ENCODE measurements at regions not wholly inside any gene's neighbourhood (a gene's known extent, or its start where the extent isn't known, plus 50 kb on each side); places are given as distances from the start of the nearest gene placed in this dataset.

DNA sequence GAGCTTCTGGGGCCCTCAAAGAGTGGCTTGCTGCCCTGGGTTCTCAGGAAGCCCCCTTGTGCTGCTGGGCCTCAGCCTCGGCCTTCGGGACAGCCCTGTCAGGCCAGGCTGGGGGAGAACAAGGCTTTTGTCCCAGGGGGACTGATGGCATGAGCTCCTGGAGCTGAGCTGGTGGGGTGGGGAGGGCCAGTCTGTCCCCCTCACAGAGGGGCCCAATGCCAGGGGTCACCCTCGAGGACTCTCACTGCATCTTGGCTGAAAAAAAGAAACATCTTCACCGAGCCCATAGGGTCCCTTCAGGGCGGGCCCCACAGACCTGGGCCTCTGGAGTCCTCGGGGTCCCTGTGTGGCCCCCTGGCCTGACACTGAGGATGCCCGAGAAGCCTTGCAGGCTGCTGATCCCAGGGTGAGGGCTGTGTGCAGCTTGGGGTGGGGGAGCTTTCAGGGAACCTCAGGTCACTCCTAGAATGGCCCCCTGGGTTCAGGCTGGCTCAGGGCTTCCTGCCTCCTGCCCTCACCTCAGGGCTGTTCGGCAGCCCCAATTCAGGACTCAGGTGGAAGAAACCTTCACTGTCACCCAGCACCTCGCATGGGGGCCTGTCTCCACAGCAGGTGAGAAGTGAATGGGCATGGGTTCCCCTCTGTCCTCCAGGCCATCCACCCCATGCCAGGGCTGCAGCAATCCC lies 90.5 kb downstream of the TNFRSF13B start:
- TF ChIP-seq, protein P1, sequence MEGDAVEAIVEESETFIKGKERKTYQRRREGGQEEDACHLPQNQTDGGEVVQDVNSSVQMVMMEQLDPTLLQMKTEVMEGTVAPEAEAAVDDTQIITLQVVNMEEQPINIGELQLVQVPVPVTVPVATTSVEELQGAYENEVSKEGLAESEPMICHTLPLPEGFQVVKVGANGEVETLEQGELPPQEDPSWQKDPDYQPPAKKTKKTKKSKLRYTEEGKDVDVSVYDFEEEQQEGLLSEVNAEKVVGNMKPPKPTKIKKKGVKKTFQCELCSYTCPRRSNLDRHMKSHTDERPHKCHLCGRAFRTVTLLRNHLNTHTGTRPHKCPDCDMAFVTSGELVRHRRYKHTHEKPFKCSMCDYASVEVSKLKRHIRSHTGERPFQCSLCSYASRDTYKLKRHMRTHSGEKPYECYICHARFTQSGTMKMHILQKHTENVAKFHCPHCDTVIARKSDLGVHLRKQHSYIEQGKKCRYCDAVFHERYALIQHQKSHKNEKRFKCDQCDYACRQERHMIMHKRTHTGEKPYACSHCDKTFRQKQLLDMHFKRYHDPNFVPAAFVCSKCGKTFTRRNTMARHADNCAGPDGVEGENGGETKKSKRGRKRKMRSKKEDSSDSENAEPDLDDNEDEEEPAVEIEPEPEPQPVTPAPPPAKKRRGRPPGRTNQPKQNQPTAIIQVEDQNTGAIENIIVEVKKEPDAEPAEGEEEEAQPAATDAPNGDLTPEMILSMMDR (IDR thresholded peaks at IDR 0.05), result no peak
- no peak for TF ChIP-seq POLR2A (IDR thresholded peaks at IDR 0.05)

Data from uterus (tissue), 2 donors.